Breast epithelium (tissue), 3 donors: ENCODE measurements at regions not wholly inside any gene's neighbourhood (a gene's known extent, or its start where the extent isn't known, plus 50 kb on each side); places are given as distances from the start of the nearest gene placed in this dataset.
"Not testable (repeated sequence)": the region's sequence is repeated elsewhere in the genome, so short reads cannot be mapped to it uniquely, and the experiment has no call there.

Experiments used
- CTCF ChIP-seq, 3 donors: fragments of 450-650 bp; IDR thresholded peaks; one replicate each; pipeline ENCODE4 v1.5.1; 2016 to 2017; ENCODE audit warnings: antibody characterized with exemption in 3 of 3, mild to moderate bottlenecking in 3 of 3, moderate library complexity in 3 of 3
- POLR2A ChIP-seq: fragments of 450-650 bp; IDR thresholded peaks from one replicate; pipeline ENCODE4 v1.6.1; 2016; ENCODE audit warnings: antibody characterized with exemption, mild to moderate bottlenecking, moderate library complexity
- POLR2AphosphoS5 ChIP-seq, 3 donors: sonication (generic); formaldehyde crosslinking; IDR thresholded peaks; one replicate each; pipeline ENCODE4 v1.6.1; 2017; ENCODE audit warnings: antibody characterized with exemption in 3 of 3

DNA sequence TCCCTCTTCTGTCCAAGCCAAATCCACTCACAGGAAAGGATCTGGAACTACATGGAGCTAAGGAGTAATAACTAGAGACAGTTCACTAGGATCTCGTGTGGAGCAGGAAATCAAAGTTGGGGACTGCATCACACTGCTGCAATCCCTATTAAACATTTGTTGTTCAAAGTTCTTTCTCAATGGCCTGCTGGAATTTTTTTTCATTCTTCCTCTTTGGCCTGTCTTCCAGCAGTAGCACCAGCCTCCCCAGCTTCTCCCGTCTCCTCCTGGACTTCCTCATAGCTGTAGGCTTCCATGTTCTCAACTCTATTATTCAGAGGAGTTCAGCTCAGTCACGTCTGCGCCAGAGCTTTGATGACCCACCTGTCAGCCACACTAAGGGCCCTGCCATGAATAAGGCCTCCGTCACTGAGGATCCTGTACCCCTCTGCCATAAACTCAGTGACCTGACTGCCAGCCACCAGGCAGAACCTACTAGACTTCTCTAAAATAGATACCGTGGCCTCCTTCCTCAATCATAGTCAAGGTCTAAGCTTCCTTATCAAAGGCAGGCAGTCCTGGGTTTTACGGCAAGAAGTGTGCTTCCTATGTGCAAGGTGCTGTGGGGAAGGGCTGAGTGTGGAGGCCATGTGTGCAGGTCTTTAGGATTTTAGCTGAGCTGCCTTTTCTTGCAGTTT lies 60.9 kb upstream of the PLGLB2 start:
- not testable (repeated sequence) for TF ChIP-seq CTCF (IDR thresholded peaks at IDR 0.05); POLR2A; POLR2AphosphoS5 (IDR thresholded peaks at IDR 0.05)
